ENCODE measurements at regions not wholly inside any gene's neighbourhood (a gene's known extent, or its start where the extent isn't known, plus 50 kb on each side); places are given as distances from the start of the nearest gene placed in this dataset.

- no peak for DNase-seq
- no peak overlapping the region for H3K4me3 ChIP-seq
- intact Hi-C loops (cut with DNase I, micrococcal nuclease), result no loop called here
- no peaks in the 10 kb centered on the region for H3K9me3 ChIP-seq
- no peaks in the 10 kb centered on the region for H3K36me3 ChIP-seq (ENCODE audit: low read depth)
- no peaks in the 10 kb centered on the region for H3K4me1 ChIP-seq (ENCODE audit: low read depth)
- no peak for ATAC-seq
- no peak for TF ChIP-seq CTCF (IDR thresholded peaks at IDR 0.05)
Measured at GRCh38 chr1:73821520-73821919, 376.5 kb downstream of the LRRIQ3 start.

DNA sequence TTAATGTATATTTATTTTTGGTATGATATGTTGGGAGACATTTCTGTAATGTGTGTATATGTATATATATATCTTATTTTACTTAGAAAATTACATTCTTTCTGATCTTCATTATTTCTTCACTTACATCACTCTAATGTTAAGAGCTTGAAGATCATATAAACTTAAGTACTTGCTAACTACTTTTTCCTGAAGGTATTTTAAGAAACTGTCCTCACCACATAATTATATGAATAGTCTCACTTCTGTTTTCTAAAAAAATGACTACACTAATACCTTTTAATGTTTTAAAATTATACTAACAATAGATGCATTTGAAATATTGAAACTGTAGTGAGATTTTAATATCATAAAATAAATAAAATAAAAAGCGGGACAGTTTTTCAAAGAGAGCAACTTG, 377.1 kb downstream of the LRRIQ3 start:
- ATAC-seq (no peak), DNase-seq (no peak)
- no peaks in the 10 kb centered on the region for H3K4me1 ChIP-seq (ENCODE audit: low read depth)
- no peak for TF ChIP-seq CTCF (IDR thresholded peaks at IDR 0.05)
- no peaks in the 10 kb centered on the region for H3K36me3 ChIP-seq (ENCODE audit: low read depth)
- H3K9me3 ChIP-seq, result no peaks in the 10 kb centered on the region
- no peak overlapping the region for H3K4me3 ChIP-seq
- intact Hi-C loops (cut with DNase I, micrococcal nuclease), result no loop called here

- peak; percentile 23 for ATAC-seq
- intact Hi-C loops (cut with DNase I, micrococcal nuclease), result no loop called here
- H3K4me1 ChIP-seq (ENCODE audit: low read depth), result no peaks in the 10 kb centered on the region
Measured at GRCh38 chr1:73813716-73814115, 384.3 kb downstream of the LRRIQ3 start.

GRCh38 chr1:73813236-73813635, 384.7 kb downstream of the LRRIQ3 start:
- H3K4me1 ChIP-seq (ENCODE audit: low read depth), result no peaks in the 10 kb centered on the region
- ATAC-seq, result no peak

More at GRCh38 chr1:73813716-73814115, 384.3 kb downstream of the LRRIQ3 start:
- DNase-seq, result peak in 2 of 3 donors; percentile 19 to 21
- Histone ChIP-seq H3K9me3 (no peaks in the 10 kb centered on the region), H3K4me3 (no peak overlapping the region), H3K36me3 (ENCODE audit: low read depth) (no peaks in the 10 kb centered on the region)
- TF ChIP-seq CTCF (IDR thresholded peaks at IDR 0.05), result no peak

DNA sequence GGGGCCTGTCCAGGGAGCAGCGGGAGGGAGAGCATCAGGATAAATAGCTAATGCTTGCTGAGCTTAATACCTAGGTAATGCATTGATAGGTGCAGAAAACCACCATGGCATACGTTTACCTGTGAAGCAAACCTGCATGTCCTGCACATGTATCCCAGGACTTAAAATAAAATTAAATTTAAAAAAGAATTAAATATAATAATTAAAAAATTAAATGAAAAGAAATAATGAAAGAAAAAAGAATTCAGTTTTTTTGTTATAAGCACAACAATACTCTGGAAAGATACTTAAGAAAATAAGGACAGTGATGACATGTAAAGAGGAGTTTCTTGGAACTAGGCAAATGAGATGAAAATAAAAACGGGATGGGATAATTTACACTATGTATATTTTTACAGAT, 386.2 kb downstream of the LRRIQ3 start:
- H3K9me3 ChIP-seq, result no peaks in the 10 kb centered on the region
- intact Hi-C loops (cut with DNase I, micrococcal nuclease), result no loop called here
- DNase-seq (no peak), ATAC-seq (no peak)
- H3K4me1 ChIP-seq (ENCODE audit: low read depth), result no peaks in the 10 kb centered on the region
- TF ChIP-seq CTCF (IDR thresholded peaks at IDR 0.05), result no peak
- H3K36me3 ChIP-seq (ENCODE audit: low read depth), result no peaks in the 10 kb centered on the region
- H3K4me3 ChIP-seq, result no peak overlapping the region

More at GRCh38 chr1:73813236-73813635, 384.7 kb downstream of the LRRIQ3 start:
- no peak overlapping the region for H3K4me3 ChIP-seq
- no peak for DNase-seq
- no peak for TF ChIP-seq CTCF (IDR thresholded peaks at IDR 0.05)
- intact Hi-C loops (cut with DNase I, micrococcal nuclease), result no loop called here
- no peaks in the 10 kb centered on the region for H3K9me3 ChIP-seq
- H3K36me3 ChIP-seq (ENCODE audit: low read depth), result no peaks in the 10 kb centered on the region

DNA sequence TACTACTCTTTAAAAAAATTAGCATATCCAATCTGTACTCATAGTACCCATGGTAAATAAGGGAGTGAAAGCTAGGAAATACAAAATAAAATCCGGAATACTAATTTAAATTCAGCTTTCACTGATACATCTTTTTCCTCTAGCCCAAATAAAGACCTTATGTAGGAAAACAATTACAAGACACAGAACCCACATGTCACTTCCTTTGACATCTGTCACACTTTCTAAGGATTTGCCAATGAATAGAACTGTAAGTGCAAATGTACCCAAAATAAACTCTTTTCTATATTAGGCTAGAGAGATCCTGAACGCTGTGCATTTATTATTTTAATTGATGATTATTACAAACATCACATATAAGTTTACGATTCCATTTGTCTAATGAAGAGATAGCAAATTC, 393.0 kb downstream of the LRRIQ3 start:
- intact Hi-C loops (cut with DNase I, micrococcal nuclease), result no loop called here
- DNase-seq (no peak), ATAC-seq (no peak)
- H3K36me3 ChIP-seq (ENCODE audit: low read depth), result no peaks in the 10 kb centered on the region
- TF ChIP-seq CTCF (IDR thresholded peaks at IDR 0.05), result no peak
- H3K4me1 ChIP-seq (ENCODE audit: low read depth), result peaks cover 4% of the 10 kb centered on the region
- no peak overlapping the region for H3K4me3 ChIP-seq
- H3K9me3 ChIP-seq, result no peaks in the 10 kb centered on the region
